ENCODE measurements at regions not wholly inside any gene's neighbourhood (a gene's known extent, or its start where the extent isn't known, plus 50 kb on each side); places are given as distances from the start of the nearest gene placed in this dataset.

GRCh38 chr6:139927742-139928305, 553.4 kb upstream of the CITED2 start:
- no peaks in the 10 kb centered on the region for H3K27me3 Mint-ChIP-seq (ENCODE audit: insufficient read depth, unreplicated experiment)
- intact Hi-C loops (cut with micrococcal nuclease): no loop called here
- ChIA-PET CTCF (no interaction called here), POLR2A (no interaction called here)
- no peak overlapping the region for H3K4me3 Mint-ChIP-seq (ENCODE audit: unreplicated experiment)
- no peak for TF ChIP-seq CTCF (IDR thresholded peaks at IDR 0.05; ENCODE audit: unreplicated experiment)
- H3K27ac Mint-ChIP-seq (ENCODE audit: low read depth, unreplicated experiment): no peak overlapping the region
- BruUV-seq (replicated peaks): no TSS peak
- no peaks in the 10 kb centered on the region for H3K36me3 Mint-ChIP-seq (ENCODE audit: insufficient read depth, unreplicated experiment)
- no peak for DNase-seq (ENCODE audit: unreplicated experiment)
- no peaks in the 10 kb centered on the region for H3K9me3 Mint-ChIP-seq (ENCODE audit: unreplicated experiment)
- H3K4me1 Mint-ChIP-seq (ENCODE audit: insufficient read depth, unreplicated experiment): no peaks in the 10 kb centered on the region

- Mint-ChIP-seq H3K4me1 (ENCODE audit: insufficient read depth, unreplicated experiment) (no peaks in the 10 kb centered on the region), H3K27me3 (ENCODE audit: insufficient read depth, unreplicated experiment) (no peaks in the 10 kb centered on the region), H3K36me3 (ENCODE audit: insufficient read depth, unreplicated experiment) (no peaks in the 10 kb centered on the region), H3K4me3 (ENCODE audit: unreplicated experiment) (no peak overlapping the region), H3K9me3 (ENCODE audit: unreplicated experiment) (no peaks in the 10 kb centered on the region), H3K27ac (ENCODE audit: low read depth, unreplicated experiment) (no peak overlapping the region)
- peak; percentile 51 for DNase-seq (ENCODE audit: unreplicated experiment)
- TF ChIP-seq CTCF (IDR thresholded peaks at IDR 0.05; ENCODE audit: unreplicated experiment): no peak
- no TSS peak for BruUV-seq (replicated peaks)
- intact Hi-C loops (cut with micrococcal nuclease): no loop called here
- POLR2A ChIA-PET: interaction anchor here (0.9 kb wide), 1 partner anchor 52 kb away, joined by 3 read pairs; no protein-coding TSS in a partner anchor
- CTCF ChIA-PET: no interaction called here
These were observed 552.8 kb upstream of the CITED2 start for GRCh38 chr6:139927236-139927635.

- intact Hi-C loops (cut with micrococcal nuclease): no loop called here
These were observed 552.3 kb upstream of the CITED2 start for GRCh38 chr6:139926711-139927110.

More at GRCh38 chr6:139926711-139927110, 552.3 kb upstream of the CITED2 start:
- Mint-ChIP-seq H3K4me3 (ENCODE audit: unreplicated experiment) (no peak overlapping the region), H3K27me3 (ENCODE audit: insufficient read depth, unreplicated experiment) (no peaks in the 10 kb centered on the region), H3K27ac (ENCODE audit: low read depth, unreplicated experiment) (no peak overlapping the region), H3K9me3 (ENCODE audit: unreplicated experiment) (no peaks in the 10 kb centered on the region), H3K36me3 (ENCODE audit: insufficient read depth, unreplicated experiment) (no peaks in the 10 kb centered on the region), H3K4me1 (ENCODE audit: insufficient read depth, unreplicated experiment) (no peaks in the 10 kb centered on the region)
- no peak for TF ChIP-seq CTCF (IDR thresholded peaks at IDR 0.05; ENCODE audit: unreplicated experiment)
- BruUV-seq (replicated peaks): no TSS peak
- no peak for DNase-seq (ENCODE audit: unreplicated experiment)
- ChIA-PET POLR2A (interaction anchor here (0.9 kb wide), 1 partner anchor 52 kb away, joined by 3 read pairs; no protein-coding TSS in a partner anchor), CTCF (interaction anchor here (0.6 kb wide), 1 partner anchor 556 kb away, joined by 6 read pairs; no protein-coding TSS in a partner anchor)

Data from MCF 10A (cell line).